ENCODE measurements at regions not wholly inside any gene's neighbourhood (a gene's known extent, or its start where the extent isn't known, plus 50 kb on each side); places are given as distances from the start of the nearest gene placed in this dataset.

DNA sequence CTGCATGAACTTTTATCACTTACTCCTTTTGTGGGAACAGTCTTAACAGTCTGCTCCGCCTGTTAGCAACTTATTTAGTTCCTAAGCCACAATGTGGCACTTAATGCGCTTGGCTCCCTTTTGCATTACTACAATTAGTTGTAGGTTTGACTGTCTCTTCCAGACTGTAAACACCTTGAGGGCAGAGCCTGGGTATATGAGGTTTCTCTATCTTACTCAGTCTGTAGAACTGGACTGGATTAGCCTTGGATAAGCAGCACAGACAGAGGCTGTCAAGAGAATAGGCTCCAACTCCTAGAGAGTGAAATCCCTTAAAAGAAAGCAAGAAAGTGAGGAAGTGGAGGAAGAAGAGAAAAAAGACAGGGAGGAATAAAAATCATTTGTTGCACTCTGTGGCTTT, 268.3 kb upstream of the MAF start:
- TF ChIP-seq, protein P1, sequence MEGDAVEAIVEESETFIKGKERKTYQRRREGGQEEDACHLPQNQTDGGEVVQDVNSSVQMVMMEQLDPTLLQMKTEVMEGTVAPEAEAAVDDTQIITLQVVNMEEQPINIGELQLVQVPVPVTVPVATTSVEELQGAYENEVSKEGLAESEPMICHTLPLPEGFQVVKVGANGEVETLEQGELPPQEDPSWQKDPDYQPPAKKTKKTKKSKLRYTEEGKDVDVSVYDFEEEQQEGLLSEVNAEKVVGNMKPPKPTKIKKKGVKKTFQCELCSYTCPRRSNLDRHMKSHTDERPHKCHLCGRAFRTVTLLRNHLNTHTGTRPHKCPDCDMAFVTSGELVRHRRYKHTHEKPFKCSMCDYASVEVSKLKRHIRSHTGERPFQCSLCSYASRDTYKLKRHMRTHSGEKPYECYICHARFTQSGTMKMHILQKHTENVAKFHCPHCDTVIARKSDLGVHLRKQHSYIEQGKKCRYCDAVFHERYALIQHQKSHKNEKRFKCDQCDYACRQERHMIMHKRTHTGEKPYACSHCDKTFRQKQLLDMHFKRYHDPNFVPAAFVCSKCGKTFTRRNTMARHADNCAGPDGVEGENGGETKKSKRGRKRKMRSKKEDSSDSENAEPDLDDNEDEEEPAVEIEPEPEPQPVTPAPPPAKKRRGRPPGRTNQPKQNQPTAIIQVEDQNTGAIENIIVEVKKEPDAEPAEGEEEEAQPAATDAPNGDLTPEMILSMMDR (IDR thresholded peaks at IDR 0.05), result no peak
- TF ChIP-seq POLR2A (IDR thresholded peaks at IDR 0.05), result no peak
- TF ChIP-seq POLR2AphosphoS5 (IDR thresholded peaks at IDR 0.05), result no peak
